Uterus (tissue), 3 donors: ENCODE measurements at regions not wholly inside any gene's neighbourhood (a gene's known extent, or its start where the extent isn't known, plus 50 kb on each side); places are given as distances from the start of the nearest gene placed in this dataset.
A peak's percentile ranks its signal among the peaks of the same experiment; 100 is the strongest.

Experiments
- DNase-seq, 2 donors: peaks; one replicate each; pipeline ENCODE4 v3.0.0-alpha.2; 2019 to 2020
- H3K27ac ChIP-seq, 2 donors: fragments of 200-600 bp; sonication (generic); 1 replicate in 1 of 2; 2 replicates in 1 of 2; pipeline ENCODE4 v1.5.1; 2016 to 2018
- H3K27me3 ChIP-seq, 2 donors: fragments of 200-600 bp; sonication (generic); one replicate each; pipeline ENCODE4 v1.5.1; 2018 to 2019; ENCODE audit warnings: control low read depth in 1 of 2
- H3K36me3 ChIP-seq, 2 donors: fragments of 200-600 bp; sonication (generic); one replicate each; pipeline ENCODE4 v1.5.1; 2019; ENCODE audit warnings: control low read depth in 1 of 2
- H3K4me1 ChIP-seq, 2 donors: fragments of 200-600 bp; sonication (generic); one replicate each; pipeline ENCODE4 v1.5.1; 2018 to 2019; ENCODE audit warnings: control low read depth in 1 of 2
- H3K4me3 ChIP-seq, 2 donors: fragments of 200-600 bp; sonication (generic); 1 replicate in 1 of 2; 2 replicates in 1 of 2; pipeline ENCODE4 v1.5.1; 2018 to 2019; ENCODE audit warnings: mild to moderate bottlenecking in 1 of 2
- H3K9me3 ChIP-seq, 2 donors: fragments of 200-600 bp; sonication (generic); one replicate each; pipeline ENCODE4 v1.5.1; 2019; ENCODE audit warnings: control low read depth in 1 of 2
- POLR2A ChIP-seq, 2 donors: fragments of 450-650 bp; IDR thresholded peaks; one replicate each; pipeline ENCODE4 v1.6.1; 2016; ENCODE audit warnings: antibody characterized with exemption in 2 of 2, mild to moderate bottlenecking in 1 of 2, moderate library complexity in 1 of 2
- intact Hi-C: fragments of 100-400 bp; cut with DNase I; formaldehyde crosslinking; loops from one replicate; pipeline ENCODE4 v1.15.1; 2023; ENCODE audit warnings: low total_unique reads
- TF ChIP-seq, protein P1 (sequence below), 4 experiments: fragments of 200-600 bp in 2 of 4; fragments of 450-650 bp in 2 of 4; sonication (generic) in 2 of 4; IDR thresholded peaks; one replicate each; pipeline ENCODE4 v1.5.1; 2016 to 2019; ENCODE audit warnings: antibody characterized with exemption in 4 of 4, mild to moderate bottlenecking in 2 of 4, moderate library complexity in 1 of 4
- donor health status: DM: yes; HTN: yes; CAD: no.

DNA sequence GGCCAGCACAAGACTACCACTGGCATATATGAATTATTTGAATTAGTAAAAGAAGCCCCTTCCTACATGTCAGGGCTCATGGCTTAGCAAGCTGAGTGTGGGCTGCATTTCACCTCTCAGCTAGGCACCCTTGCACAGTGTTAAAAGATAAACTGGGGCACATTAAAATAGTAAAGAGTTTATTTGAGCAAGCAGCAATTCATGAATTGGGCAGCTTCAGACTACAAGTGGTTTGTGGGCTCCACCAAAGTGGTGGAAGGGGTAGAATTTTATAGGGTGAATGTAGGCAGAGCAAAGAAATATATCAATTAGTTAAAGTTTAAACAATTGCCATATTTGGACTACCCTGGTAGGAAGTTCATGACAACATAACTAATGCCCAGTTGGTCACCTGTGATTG lies 178.8 kb downstream of the PLPP3 start:
- TF ChIP-seq POLR2A (IDR thresholded peaks at IDR 0.05), result no peak
- TF ChIP-seq, protein P1, sequence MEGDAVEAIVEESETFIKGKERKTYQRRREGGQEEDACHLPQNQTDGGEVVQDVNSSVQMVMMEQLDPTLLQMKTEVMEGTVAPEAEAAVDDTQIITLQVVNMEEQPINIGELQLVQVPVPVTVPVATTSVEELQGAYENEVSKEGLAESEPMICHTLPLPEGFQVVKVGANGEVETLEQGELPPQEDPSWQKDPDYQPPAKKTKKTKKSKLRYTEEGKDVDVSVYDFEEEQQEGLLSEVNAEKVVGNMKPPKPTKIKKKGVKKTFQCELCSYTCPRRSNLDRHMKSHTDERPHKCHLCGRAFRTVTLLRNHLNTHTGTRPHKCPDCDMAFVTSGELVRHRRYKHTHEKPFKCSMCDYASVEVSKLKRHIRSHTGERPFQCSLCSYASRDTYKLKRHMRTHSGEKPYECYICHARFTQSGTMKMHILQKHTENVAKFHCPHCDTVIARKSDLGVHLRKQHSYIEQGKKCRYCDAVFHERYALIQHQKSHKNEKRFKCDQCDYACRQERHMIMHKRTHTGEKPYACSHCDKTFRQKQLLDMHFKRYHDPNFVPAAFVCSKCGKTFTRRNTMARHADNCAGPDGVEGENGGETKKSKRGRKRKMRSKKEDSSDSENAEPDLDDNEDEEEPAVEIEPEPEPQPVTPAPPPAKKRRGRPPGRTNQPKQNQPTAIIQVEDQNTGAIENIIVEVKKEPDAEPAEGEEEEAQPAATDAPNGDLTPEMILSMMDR (IDR thresholded peaks at IDR 0.05), result no peak
- H3K4me3 ChIP-seq, result no peak overlapping the region
- DNase-seq, result no peak
- H3K9me3 ChIP-seq, result no peaks in the 10 kb centered on the region
- intact Hi-C loops, result no loop called here
- no peaks in the 10 kb centered on the region for H3K27me3 ChIP-seq
- no peak overlapping the region for H3K27ac ChIP-seq
- H3K36me3 ChIP-seq, result no peaks in the 10 kb centered on the region
- H3K4me1 ChIP-seq, result no peaks in the 10 kb centered on the region

DNA sequence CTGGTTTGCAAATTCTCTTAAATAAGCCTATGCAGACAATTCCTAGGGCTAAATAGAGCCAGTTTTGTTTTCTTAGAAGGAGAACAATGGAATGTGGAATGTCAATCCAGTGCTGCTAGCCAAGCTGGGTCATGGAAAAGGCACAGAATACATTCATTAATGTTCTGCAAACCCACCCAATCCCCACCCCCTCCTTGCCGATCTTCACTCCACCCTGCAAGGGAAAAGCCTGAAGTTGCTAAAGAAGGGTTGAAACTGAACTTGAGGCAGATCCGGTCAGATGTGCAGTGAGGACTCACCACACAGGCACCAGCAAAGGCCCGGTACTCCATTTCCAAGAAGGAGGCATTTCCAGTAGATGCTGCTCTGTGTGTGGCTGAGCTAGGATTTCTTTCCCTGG lies 179.6 kb downstream of the PLPP3 start:
- Histone ChIP-seq H3K36me3 (no peaks in the 10 kb centered on the region), H3K9me3 (no peaks in the 10 kb centered on the region), H3K4me3 (no peak overlapping the region), H3K4me1 (no peaks in the 10 kb centered on the region), H3K27me3 (no peaks in the 10 kb centered on the region), H3K27ac (no peak overlapping the region)
- DNase-seq, result no peak
- intact Hi-C loops, result no loop called here
- no peak for TF ChIP-seq POLR2A (IDR thresholded peaks at IDR 0.05)
- TF ChIP-seq, protein P1 (IDR thresholded peaks at IDR 0.05), result no peak

DNA sequence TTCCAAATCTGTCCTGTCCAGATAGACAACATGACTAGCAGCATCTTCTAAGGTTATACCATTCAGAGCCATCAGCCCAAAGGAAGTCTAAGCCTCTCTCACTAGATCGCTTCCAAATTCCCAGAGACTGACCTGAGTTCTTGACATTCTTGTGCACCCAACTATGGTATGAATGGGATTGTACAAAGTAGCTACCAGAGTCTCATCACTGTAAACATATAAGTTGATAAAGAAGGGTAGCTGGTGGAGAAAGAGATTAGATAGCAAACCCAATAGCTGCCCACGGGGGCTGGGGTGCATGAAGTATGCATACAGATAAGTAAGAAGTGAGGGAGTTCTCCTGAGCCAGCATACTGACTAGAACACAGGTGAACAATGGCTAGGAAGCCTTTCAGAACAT lies 180.0 kb downstream of the PLPP3 start:
- no peak for DNase-seq
- no peak overlapping the region for H3K4me3 ChIP-seq
- H3K27ac ChIP-seq, result no peak overlapping the region
- TF ChIP-seq, protein P1 (IDR thresholded peaks at IDR 0.05), result no peak
- TF ChIP-seq POLR2A (IDR thresholded peaks at IDR 0.05), result no peak
- no peaks in the 10 kb centered on the region for H3K4me1 ChIP-seq
- no peaks in the 10 kb centered on the region for H3K36me3 ChIP-seq
- intact Hi-C loops, result no loop called here
- no peaks in the 10 kb centered on the region for H3K27me3 ChIP-seq
- H3K9me3 ChIP-seq, result no peaks in the 10 kb centered on the region

DNA sequence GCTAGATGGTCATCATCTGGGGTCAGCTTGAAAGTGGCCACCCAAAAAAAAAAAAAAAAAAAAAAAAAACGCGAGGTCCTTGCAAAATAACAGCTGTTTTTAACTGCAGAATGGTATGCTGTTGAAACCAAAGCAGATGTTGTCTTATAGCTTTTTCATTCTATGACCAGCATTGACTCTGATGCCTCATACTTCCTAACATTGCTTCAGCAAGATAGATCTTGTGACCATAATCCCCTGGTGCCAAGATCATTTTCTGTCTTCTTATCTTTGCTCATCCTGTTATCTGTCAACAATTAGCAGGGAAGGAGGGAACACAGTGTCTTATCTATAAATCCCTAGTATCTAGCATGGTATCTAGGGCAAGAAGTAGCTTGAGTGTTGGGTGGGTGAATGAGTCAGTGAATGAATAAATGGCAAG lies 181.5 kb downstream of the PLPP3 start:
- H3K27ac ChIP-seq, result no peak overlapping the region
- H3K4me3 ChIP-seq, result no peak overlapping the region
- no peak for DNase-seq
- H3K27me3 ChIP-seq, result no peaks in the 10 kb centered on the region
- TF ChIP-seq POLR2A (IDR thresholded peaks at IDR 0.05), result no peak
- TF ChIP-seq, protein P1 (IDR thresholded peaks at IDR 0.05), result no peak
- no peaks in the 10 kb centered on the region for H3K4me1 ChIP-seq
- no peaks in the 10 kb centered on the region for H3K36me3 ChIP-seq
- intact Hi-C loops, result no loop called here
- H3K9me3 ChIP-seq, result no peaks in the 10 kb centered on the region

DNA sequence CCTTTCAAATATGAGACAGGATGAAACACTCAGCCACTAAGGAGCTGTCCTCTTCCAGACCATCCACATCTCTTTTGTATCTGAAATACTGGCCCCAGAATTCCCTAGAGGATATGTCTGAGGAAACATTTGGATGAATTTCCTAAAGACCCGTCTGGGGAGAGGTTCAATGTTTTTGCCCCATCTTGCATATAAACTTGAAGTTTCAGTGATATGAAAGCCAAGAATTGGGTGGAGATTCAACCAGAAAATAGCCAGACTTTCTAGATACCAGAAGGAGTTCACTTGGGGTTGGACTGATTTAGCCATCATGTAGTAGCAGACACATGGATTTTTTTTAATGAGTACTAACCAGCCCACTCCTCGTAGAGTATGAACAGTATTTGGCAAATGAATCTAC lies 182.0 kb downstream of the PLPP3 start:
- H3K27ac ChIP-seq, result no peak overlapping the region

More for the DNA sequence above, 182.0 kb downstream of the PLPP3 start:
- TF ChIP-seq POLR2A (IDR thresholded peaks at IDR 0.05), result no peak
- TF ChIP-seq, protein P1 (IDR thresholded peaks at IDR 0.05), result no peak
- Histone ChIP-seq H3K9me3 (no peaks in the 10 kb centered on the region), H3K27me3 (no peaks in the 10 kb centered on the region), H3K4me1 (no peaks in the 10 kb centered on the region), H3K4me3 (no peak overlapping the region), H3K36me3 (no peaks in the 10 kb centered on the region)
- peak in 1 of 2 donors; percentile 26 for DNase-seq
- intact Hi-C loops, result no loop called here
